ENCODE measurements at regions not wholly inside any gene's neighbourhood (a gene's known extent, or its start where the extent isn't known, plus 50 kb on each side); places are given as distances from the start of the nearest gene placed in this dataset.
"Not testable (repeated sequence)": the region's sequence is repeated elsewhere in the genome, so short reads cannot be mapped to it uniquely, and the experiment has no call there.

DNA sequence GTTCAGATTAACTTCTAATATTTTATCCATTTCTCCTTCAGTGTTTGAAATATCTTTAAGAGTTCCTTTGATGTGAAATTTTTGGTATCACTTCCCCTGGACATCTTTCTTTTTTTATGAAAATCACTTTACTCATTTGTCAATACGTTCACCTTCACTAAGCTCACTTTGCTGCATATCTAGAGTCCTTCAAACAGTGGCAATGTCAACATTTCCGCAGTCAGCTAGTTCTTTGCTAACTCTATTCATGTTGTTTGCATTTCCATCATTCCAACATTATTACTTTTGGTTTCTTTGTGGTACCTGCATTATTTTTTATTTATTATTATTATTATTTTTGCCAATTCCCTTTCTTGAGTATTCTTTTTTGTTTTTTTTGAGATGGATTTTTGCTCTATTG, 203.0 kb downstream of the GPAT3 start:
- intact Hi-C loops (cut with micrococcal nuclease) = no loop called here
- Mint-ChIP-seq H3K27ac (no peak overlapping the region), H3K4me3 (no peak overlapping the region), H3K4me1 (ENCODE audit: low read depth) (no peaks in the 10 kb centered on the region), H3K9me3 (no peaks in the 10 kb centered on the region), H3K36me3 (ENCODE audit: low read depth) (no peaks in the 10 kb centered on the region), H3K27me3 (peaks cover 27% of the 10 kb centered on the region)

DNA sequence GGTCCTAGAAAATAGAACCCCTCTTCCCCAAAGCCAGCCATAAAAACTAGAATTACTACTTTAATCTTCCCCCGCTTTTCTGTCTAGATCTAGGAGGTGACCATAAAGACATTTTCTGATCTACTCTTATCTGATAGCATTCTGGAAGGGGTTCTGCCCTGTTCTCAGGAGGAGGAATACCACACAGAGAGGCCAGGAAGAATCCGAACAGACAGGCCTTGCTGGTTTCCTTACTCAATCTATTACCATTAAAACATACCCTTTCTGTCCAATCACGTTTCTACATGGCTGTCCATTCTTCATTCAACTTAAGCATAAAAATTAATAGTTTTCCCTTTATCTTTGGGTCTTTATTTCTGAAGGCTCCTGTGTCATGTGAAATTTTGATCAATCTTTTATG, 198.7 kb downstream of the GPAT3 start:
- Mint-ChIP-seq H3K4me1 (ENCODE audit: low read depth) (no peaks in the 10 kb centered on the region), H3K27me3 (peaks cover 14% of the 10 kb centered on the region), H3K27ac (no peak overlapping the region), H3K36me3 (ENCODE audit: low read depth) (no peaks in the 10 kb centered on the region), H3K9me3 (peaks cover 9% of the 10 kb centered on the region), H3K4me3 (no peak overlapping the region)
- intact Hi-C loops (cut with micrococcal nuclease) = no loop called here

GRCh38 chr4:83732114-83732635, 196.3 kb downstream of the GPAT3 start:
- intact Hi-C loops (cut with micrococcal nuclease) = no loop called here
- Mint-ChIP-seq H3K4me3 (no peak overlapping the region), H3K4me1 (ENCODE audit: low read depth) (no peaks in the 10 kb centered on the region), H3K9me3 (peaks cover 9% of the 10 kb centered on the region), H3K36me3 (ENCODE audit: low read depth) (no peaks in the 10 kb centered on the region), H3K27ac (no peak overlapping the region), H3K27me3 (peaks cover 14% of the 10 kb centered on the region)

DNA sequence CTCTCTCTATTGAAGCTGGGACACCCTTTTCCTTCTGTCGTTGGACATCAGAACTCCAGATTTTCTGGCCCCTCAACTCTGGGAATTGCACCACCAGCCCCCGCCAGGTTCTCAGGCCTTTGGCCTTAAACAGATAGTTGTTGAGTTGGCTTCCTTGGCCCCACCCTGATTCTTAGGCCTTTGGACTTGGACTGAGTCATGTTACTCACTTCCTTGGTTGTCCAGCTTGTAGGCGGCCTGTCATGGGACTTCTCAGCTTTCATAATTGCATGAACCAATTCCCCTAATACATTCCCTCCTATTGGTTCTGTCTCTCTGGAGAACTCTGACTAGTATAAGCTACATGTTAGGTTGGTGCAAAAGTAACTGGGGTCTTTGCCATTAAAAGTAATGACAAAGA, 195.7 kb downstream of the GPAT3 start:
- H3K36me3 Mint-ChIP-seq (ENCODE audit: low read depth) = no peaks in the 10 kb centered on the region
- H3K4me3 Mint-ChIP-seq = no peak overlapping the region
- no peak overlapping the region for H3K27ac Mint-ChIP-seq
- H3K4me1 Mint-ChIP-seq (ENCODE audit: low read depth) = peaks cover 5% of the 10 kb centered on the region
- H3K27me3 Mint-ChIP-seq = peaks cover 19% of the 10 kb centered on the region
- peaks cover 9% of the 10 kb centered on the region for H3K9me3 Mint-ChIP-seq
- intact Hi-C loops (cut with micrococcal nuclease) = no loop called here

DNA sequence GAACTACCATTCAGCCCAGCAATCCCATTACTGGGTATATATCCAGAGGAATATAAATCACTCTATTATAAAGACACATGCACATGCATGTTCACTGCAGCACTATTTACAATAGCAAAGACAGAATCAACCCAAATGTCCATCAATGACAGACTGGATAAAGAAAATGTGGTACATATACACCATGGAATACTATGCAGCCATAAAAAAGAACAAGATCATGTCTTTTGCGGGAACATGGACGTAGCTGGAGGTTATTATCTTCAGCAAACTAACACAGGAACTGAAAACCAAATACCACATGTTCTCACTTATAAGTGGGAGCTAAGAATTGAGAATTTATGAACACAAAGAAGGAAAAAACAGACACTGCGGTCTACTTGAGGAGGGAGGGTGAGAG, 195.1 kb downstream of the GPAT3 start:
- H3K9me3 Mint-ChIP-seq; intact Hi-C loops (cut with micrococcal nuclease); H3K27ac Mint-ChIP-seq; H3K36me3 Mint-ChIP-seq (ENCODE audit: low read depth); H3K4me3 Mint-ChIP-seq; H3K4me1 Mint-ChIP-seq (ENCODE audit: low read depth): not testable (repeated sequence)
- peaks cover 13% of the 10 kb centered on the region for H3K27me3 Mint-ChIP-seq

DNA sequence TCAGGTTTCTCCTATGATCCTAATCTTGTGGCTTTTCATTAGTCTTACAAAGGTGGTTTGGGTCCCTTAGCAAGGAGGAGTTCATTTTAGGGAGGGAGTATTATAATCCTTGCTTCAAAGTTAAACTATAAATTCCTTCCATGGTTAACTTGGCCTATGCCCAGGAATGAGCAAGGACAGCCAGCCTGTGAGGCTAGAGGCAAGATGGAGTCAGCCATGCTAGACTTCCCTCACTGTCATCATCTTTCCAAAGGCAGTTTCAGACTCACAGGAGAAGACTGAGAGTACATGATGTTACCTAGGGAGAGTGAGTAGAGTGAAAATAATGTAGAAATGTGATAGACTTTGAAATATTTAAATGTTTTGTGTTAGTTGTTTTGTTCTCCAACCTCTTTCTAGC, 192.3 kb downstream of the GPAT3 start:
- no peaks in the 10 kb centered on the region for H3K36me3 Mint-ChIP-seq (ENCODE audit: low read depth)
- no peak overlapping the region for H3K27ac Mint-ChIP-seq
- peaks cover 10% of the 10 kb centered on the region for H3K27me3 Mint-ChIP-seq
- H3K9me3 Mint-ChIP-seq = peaks cover 9% of the 10 kb centered on the region
- intact Hi-C loops (cut with micrococcal nuclease) = no loop called here
- peaks cover 19% of the 10 kb centered on the region for H3K4me1 Mint-ChIP-seq (ENCODE audit: low read depth)
- H3K4me3 Mint-ChIP-seq = no peak overlapping the region

DNA sequence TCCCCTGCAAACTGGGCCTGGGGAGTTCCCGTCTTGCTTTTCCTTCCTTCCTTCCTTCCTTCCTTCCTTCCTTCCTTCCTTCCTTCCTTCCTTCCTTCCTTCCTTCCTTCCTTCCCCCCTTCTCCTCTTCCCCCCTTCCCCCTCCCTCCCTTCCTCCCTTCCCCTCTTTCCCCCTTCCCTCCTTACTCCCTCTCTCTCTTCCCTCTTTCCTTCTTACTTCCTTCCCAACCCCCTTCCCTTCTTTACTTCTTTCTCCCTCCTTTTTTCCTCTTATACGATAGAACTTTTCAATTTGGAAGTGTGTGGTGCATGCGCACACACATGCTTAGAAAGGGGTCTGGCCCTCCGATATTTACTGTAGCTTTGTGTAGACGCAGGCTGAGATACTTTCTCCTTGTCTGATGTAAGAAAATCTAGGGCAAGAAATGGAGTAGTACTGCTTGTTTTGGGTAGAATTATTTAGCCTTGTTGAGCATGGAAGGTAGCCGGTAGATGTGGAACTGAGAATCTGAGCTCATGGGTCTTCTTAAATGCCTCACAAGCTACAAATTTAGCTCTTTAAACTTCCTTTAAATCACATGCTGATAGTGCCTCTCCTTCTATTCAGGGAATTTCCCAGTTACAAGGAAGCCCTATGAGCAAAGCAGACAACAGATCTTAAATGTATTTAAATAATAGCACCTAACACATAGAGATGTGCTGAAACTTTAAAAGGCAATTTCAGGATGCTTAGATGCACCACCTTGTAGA, 189.6 kb downstream of the GPAT3 start:
- peaks cover 10% of the 10 kb centered on the region for H3K27me3 Mint-ChIP-seq
- H3K9me3 Mint-ChIP-seq = no peaks in the 10 kb centered on the region
- intact Hi-C loops (cut with micrococcal nuclease) = no loop called here
- peak overlapping the region; percentile 69 for H3K27ac Mint-ChIP-seq
- H3K4me3 Mint-ChIP-seq = no peak overlapping the region
- no peaks in the 10 kb centered on the region for H3K36me3 Mint-ChIP-seq (ENCODE audit: low read depth)
- peaks cover 19% of the 10 kb centered on the region for H3K4me1 Mint-ChIP-seq (ENCODE audit: low read depth)

DNA sequence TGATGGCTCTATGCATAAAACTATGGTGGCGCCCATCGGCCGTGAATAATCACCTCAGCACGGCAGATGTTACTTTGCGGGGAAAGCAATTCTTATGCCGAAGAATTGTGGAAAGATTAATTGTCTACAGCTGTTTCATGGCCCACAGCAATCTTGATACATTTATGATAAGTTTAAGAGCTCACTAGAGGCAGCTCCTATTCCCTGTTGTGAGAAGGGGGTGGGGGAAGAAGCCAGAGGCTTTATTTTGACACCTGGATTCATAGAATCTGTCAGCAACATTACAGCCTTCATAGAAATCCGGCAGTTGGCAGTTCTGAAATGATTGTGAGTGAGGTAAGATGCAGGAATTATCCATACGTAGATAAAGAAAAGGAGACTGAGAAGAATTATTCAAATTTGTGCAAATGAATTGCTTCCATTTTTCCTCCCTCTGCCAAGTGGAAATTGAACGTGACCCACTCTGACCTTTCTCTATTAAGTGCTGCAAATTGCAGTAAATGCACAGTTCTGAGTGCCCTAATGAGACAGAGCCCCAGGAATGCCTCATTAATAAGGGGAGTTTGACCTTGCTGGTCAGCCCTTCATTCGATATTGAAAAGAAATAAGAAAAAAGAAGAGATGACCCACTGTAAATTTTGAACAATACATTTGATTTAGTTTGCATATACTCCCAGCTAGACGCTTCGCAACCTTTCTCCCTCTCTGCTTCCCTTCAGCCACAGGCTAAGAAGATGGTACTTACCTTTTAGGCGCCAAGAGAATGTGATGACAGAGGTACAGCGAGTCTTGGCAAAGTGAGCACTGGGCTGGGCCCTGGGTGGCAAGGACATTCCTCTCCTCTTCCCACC, 188.8 kb downstream of the GPAT3 start:
- intact Hi-C loops (cut with micrococcal nuclease) = no loop called here
- H3K4me1 Mint-ChIP-seq (ENCODE audit: low read depth) = peaks cover 19% of the 10 kb centered on the region
- peaks cover 10% of the 10 kb centered on the region for H3K27me3 Mint-ChIP-seq

DNA sequence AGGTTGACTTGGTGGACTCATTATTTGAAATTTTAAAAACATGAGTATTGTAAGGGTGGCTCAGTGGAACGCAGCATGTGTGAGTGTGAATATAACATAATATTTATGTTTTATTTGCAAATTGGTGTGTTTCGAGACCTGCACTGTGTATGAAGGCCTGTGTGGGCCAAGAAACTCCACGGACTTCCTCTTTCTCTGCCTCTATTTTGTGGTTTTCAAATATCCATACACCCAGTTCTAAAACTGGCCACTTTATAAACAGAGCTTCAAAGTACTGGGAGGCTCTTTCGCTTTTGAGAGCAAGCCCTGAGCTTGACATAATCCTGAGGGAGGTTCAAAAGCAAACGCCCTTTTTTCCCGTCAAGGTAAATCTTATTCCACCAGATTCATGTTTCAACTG, 187.7 kb downstream of the GPAT3 start:
- intact Hi-C loops (cut with micrococcal nuclease) = no loop called here
- no peaks in the 10 kb centered on the region for H3K36me3 Mint-ChIP-seq (ENCODE audit: low read depth)
- H3K9me3 Mint-ChIP-seq = no peaks in the 10 kb centered on the region
- H3K27me3 Mint-ChIP-seq = peaks cover 10% of the 10 kb centered on the region
- H3K4me3 Mint-ChIP-seq = no peak overlapping the region
- H3K27ac Mint-ChIP-seq = no peak overlapping the region
- H3K4me1 Mint-ChIP-seq (ENCODE audit: low read depth) = peaks cover 19% of the 10 kb centered on the region

More for the DNA sequence above, 188.8 kb downstream of the GPAT3 start:
- Mint-ChIP-seq H3K4me3 (no peak overlapping the region), H3K36me3 (ENCODE audit: low read depth) (no peaks in the 10 kb centered on the region), H3K9me3 (no peaks in the 10 kb centered on the region), H3K27ac (peak overlapping the region; percentile 69)

- peaks cover 9% of the 10 kb centered on the region for H3K27me3 Mint-ChIP-seq
- H3K4me3 Mint-ChIP-seq = no peak overlapping the region
- no peaks in the 10 kb centered on the region for H3K36me3 Mint-ChIP-seq (ENCODE audit: low read depth)
- H3K27ac Mint-ChIP-seq = no peak overlapping the region
- H3K4me1 Mint-ChIP-seq (ENCODE audit: low read depth) = peaks cover 19% of the 10 kb centered on the region
- intact Hi-C loops (cut with micrococcal nuclease) = no loop called here
- no peaks in the 10 kb centered on the region for H3K9me3 Mint-ChIP-seq
These were observed 186.9 kb downstream of the GPAT3 start for GRCh38 chr4:83722730-83723269.

DNA sequence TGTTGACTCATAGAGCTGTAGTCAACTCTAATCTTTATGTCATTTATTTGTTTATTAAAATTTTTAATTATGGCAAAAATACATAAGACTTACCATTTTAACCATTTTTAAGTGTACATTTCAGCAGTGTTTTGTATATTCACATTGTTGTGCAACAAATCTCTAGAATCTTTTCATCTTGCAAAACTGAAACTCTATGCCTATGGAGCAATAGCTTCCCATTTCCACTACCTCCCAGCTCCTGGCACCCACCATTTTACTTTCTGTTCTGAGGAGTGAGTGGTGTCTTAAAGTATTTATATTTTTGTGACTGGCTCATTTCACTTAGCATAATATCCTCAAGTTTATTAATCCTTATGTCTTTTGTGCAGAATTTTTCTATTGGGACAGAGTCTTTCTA, 181.0 kb downstream of the GPAT3 start:
- no peak overlapping the region for H3K27ac Mint-ChIP-seq
- no peak overlapping the region for H3K4me3 Mint-ChIP-seq
- intact Hi-C loops (cut with micrococcal nuclease) = no loop called here
- H3K36me3 Mint-ChIP-seq (ENCODE audit: low read depth) = no peaks in the 10 kb centered on the region
- H3K27me3 Mint-ChIP-seq = peaks cover 4% of the 10 kb centered on the region
- no peaks in the 10 kb centered on the region for H3K4me1 Mint-ChIP-seq (ENCODE audit: low read depth)
- no peaks in the 10 kb centered on the region for H3K9me3 Mint-ChIP-seq

- Mint-ChIP-seq H3K36me3 (ENCODE audit: low read depth) (no peaks in the 10 kb centered on the region), H3K9me3 (no peaks in the 10 kb centered on the region), H3K4me1 (ENCODE audit: low read depth) (no peaks in the 10 kb centered on the region), H3K4me3 (no peak overlapping the region), H3K27me3 (peaks cover 4% of the 10 kb centered on the region), H3K27ac (no peak overlapping the region)
- intact Hi-C loops (cut with micrococcal nuclease) = no loop called here
These were observed 177.0 kb downstream of the GPAT3 start for GRCh38 chr4:83712890-83713289.

DNA sequence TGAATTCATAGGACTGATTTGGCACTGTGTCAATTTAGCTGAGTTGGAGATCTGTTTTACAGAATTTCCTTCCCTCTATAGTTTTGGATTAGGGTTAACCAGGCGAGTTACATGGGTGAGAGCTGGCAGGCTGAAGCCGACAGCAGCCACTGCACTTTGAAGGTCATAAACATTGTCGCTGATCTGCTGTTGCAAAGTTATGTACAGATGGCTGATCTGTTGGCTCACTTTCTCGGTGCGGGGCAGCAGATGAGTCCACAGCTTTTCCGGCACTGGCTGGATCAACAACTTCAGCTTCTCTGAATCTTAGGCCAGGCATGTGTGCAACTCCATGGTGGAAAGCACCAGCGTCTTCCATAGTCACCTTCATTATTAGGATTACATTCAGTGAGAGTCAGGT, 173.7 kb downstream of the GPAT3 start:
- H3K36me3 Mint-ChIP-seq (ENCODE audit: low read depth) = no peaks in the 10 kb centered on the region
- H3K9me3 Mint-ChIP-seq = no peaks in the 10 kb centered on the region
- no peak overlapping the region for H3K4me3 Mint-ChIP-seq
- intact Hi-C loops (cut with micrococcal nuclease) = no loop called here
- H3K27ac Mint-ChIP-seq = no peak overlapping the region
- no peaks in the 10 kb centered on the region for H3K4me1 Mint-ChIP-seq (ENCODE audit: low read depth)
- peaks cover 4% of the 10 kb centered on the region for H3K27me3 Mint-ChIP-seq

- intact Hi-C loops (cut with micrococcal nuclease) = no loop called here
- H3K9me3 Mint-ChIP-seq = no peaks in the 10 kb centered on the region
These were observed 172.7 kb downstream of the GPAT3 start for GRCh38 chr4:83708500-83709175.

More at GRCh38 chr4:83708500-83709175, 172.7 kb downstream of the GPAT3 start:
- Mint-ChIP-seq H3K4me1 (ENCODE audit: low read depth) (no peaks in the 10 kb centered on the region), H3K4me3 (no peak overlapping the region), H3K27me3 (peaks cover 3% of the 10 kb centered on the region), H3K36me3 (ENCODE audit: low read depth) (no peaks in the 10 kb centered on the region), H3K27ac (no peak overlapping the region)

Measured in dendritic cell treated with granulocyte-macrophage colony-stimulating factor and Interleukin-4, amounts not matched to agents 40 ng/mL and 50 ng/mL, for 4 days (primary cell).